ENCODE measurements at regions not wholly inside any gene's neighbourhood (a gene's known extent, or its start where the extent isn't known, plus 50 kb on each side); places are given as distances from the start of the nearest gene placed in this dataset.

DNA sequence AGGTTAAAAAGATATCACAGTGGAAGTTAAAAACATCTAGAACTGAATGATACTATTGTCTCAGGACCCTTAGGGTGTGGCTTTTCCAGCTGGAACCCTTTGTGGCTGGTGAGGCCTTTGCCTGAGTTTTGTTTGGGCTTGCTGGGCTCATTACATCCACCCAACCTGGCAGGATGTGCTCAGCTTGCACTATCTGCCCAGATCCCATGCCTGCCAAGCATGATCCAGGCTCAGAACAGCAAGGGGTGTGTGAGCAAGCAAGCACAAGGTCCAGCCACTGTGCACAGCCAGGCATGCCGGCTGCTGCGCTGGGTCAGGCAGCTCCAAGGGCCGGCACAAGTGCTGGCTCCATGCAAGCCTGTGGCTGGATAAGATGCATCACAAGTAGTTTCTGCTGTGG, 512.7 kb upstream of the CDIN1 start:
- no peak overlapping the region for H4K91ac ChIP-seq (ENCODE audit: insufficient read depth, low read depth, low read length)
- no peak overlapping the region for H3K23ac ChIP-seq (ENCODE audit: low read depth, low read length)
- no peaks in the 10 kb centered on the region for H3K4me1 ChIP-seq (ENCODE audit: control insufficient read depth, insufficient read depth, low read length)
- no peaks in the 10 kb centered on the region for H3K36me3 ChIP-seq (ENCODE audit: control insufficient read depth, insufficient read depth, low read length)
- H4K20me1 ChIP-seq (ENCODE audit: insufficient read depth, low read length), result no peaks in the 10 kb centered on the region
- no peak overlapping the region for H2AK5ac ChIP-seq (ENCODE audit: low read depth, low read length)
- no peak overlapping the region for H3K56ac ChIP-seq (ENCODE audit: extremely low read depth, insufficient read depth, low read length)
- H3K79me1 ChIP-seq (ENCODE audit: low read depth in 1 of 2, low read length in 2 of 2), result no peaks in the 10 kb centered on the region
- dilution Hi-C loops (cut with HindIII; ENCODE audit: low sequenced_read_pairs, unreplicated experiment), result no loop called here
- H3K9ac ChIP-seq (ENCODE audit: low read depth, low read length), result no peak overlapping the region
- H3K9me3 ChIP-seq (ENCODE audit: control insufficient read depth, insufficient read depth, low read length), result peaks cover 1% of the 10 kb centered on the region; the same call in 1 of the 2 replicates
- no peaks in the 10 kb centered on the region for H3K27me3 ChIP-seq (ENCODE audit: control insufficient read depth, insufficient read depth, low read length)
- in situ Hi-C loops (cut with MboI; ENCODE audit: low sequenced_read_pairs), result no loop called here
- WGBS, 2 experiments (ENCODE audit: extremely low coverage in 2 of 2, insufficient read length in 1 of 2), result 100% methylated on average over 1 of the region's 3 CpGs; no CpG with 5 or more reads in 1 of the 2 experiments
- no peak overlapping the region for H3K4me3 ChIP-seq (ENCODE audit: insufficient read depth, low read depth, low read length)
- no peak for ATAC-seq (ENCODE audit: low read depth)
- BruUV-seq (replicated peaks), result no TSS peak
- peak overlapping the region; percentile 1 for H2AFZ ChIP-seq (replicated peaks; ENCODE audit: low read length, poor library complexity)
- no peak overlapping the region for H3K4me2 ChIP-seq (ENCODE audit: low read depth, low read length)
- no peak overlapping the region for H4K8ac ChIP-seq (ENCODE audit: low read depth in 2 of 2, low read length in 2 of 2)
- TF ChIP-seq POLR2A (IDR thresholded peaks at IDR 0.05; ENCODE audit: low read depth, low read length) (no peak), RCOR1 (IDR thresholded peaks at IDR 0.05; ENCODE audit: insufficient replicate concordance, low read length) (no peak), MAZ (IDR thresholded peaks at IDR 0.05; ENCODE audit: borderline replicate concordance, low read depth, low read length) (no peak), CEBPB (IDR thresholded peaks at IDR 0.05; ENCODE audit: low read depth, low read length) (no peak), RFX5 (IDR thresholded peaks at IDR 0.05; ENCODE audit: low read depth, low read length) (no peak), BHLHE40 (IDR thresholded peaks at IDR 0.05; ENCODE audit: low read depth, low read length) (no peak), FOS (IDR thresholded peaks at IDR 0.05; ENCODE audit: low read depth, low read length) (no peak), SMC3 (IDR thresholded peaks at IDR 0.05; ENCODE audit: low read depth, low read length) (no peak), RAD21 (IDR thresholded peaks at IDR 0.05; ENCODE audit: low read length) (no peak)
- TF ChIP-seq, protein P1, sequence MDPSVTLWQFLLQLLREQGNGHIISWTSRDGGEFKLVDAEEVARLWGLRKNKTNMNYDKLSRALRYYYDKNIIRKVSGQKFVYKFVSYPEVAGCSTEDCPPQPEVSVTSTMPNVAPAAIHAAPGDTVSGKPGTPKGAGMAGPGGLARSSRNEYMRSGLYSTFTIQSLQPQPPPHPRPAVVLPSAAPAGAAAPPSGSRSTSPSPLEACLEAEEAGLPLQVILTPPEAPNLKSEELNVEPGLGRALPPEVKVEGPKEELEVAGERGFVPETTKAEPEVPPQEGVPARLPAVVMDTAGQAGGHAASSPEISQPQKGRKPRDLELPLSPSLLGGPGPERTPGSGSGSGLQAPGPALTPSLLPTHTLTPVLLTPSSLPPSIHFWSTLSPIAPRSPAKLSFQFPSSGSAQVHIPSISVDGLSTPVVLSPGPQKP (IDR thresholded peaks at IDR 0.05; ENCODE audit: borderline replicate concordance, low read depth, low read length), result no peak
- TF ChIP-seq, protein P2, sequence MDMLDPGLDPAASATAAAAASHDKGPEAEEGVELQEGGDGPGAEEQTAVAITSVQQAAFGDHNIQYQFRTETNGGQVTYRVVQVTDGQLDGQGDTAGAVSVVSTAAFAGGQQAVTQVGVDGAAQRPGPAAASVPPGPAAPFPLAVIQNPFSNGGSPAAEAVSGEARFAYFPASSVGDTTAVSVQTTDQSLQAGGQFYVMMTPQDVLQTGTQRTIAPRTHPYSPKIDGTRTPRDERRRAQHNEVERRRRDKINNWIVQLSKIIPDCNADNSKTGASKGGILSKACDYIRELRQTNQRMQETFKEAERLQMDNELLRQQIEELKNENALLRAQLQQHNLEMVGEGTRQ (IDR thresholded peaks at IDR 0.05; ENCODE audit: low read depth, low read length), result no peak
- ChIA-PET CTCF (no interaction called here), POLR2A (ENCODE audit: unreplicated experiment) (no interaction called here)
- no peak overlapping the region for H2BK5ac ChIP-seq (ENCODE audit: low read depth, low read length, poor library complexity, severe bottlenecking)
- H3K9me1 ChIP-seq (ENCODE audit: insufficient read depth, low read length), result no peaks in the 10 kb centered on the region
- no peak overlapping the region for H3K4ac ChIP-seq (ENCODE audit: low read depth, low read length)
- DNase-seq, result no peak
- H4K5ac ChIP-seq (ENCODE audit: low read depth, low read length), result no peak overlapping the region
- no peak overlapping the region for H2BK120ac ChIP-seq (ENCODE audit: low read depth, low read length)
- intact Hi-C loops (cut with micrococcal nuclease), result no loop called here
- no peak overlapping the region for H2BK20ac ChIP-seq (ENCODE audit: low read depth, low read length)
- no peak overlapping the region for H2AK9ac ChIP-seq (replicated peaks; ENCODE audit: low read depth, low read length, poor library complexity)
- H3K27ac ChIP-seq (ENCODE audit: insufficient read depth, low read length), result no peak overlapping the region
- no peak overlapping the region for H2BK15ac ChIP-seq (ENCODE audit: low read depth, low read length)
- no peak overlapping the region for H3K14ac ChIP-seq (replicated peaks; ENCODE audit: low read depth, low read length)
- no peak overlapping the region for H3K18ac ChIP-seq (ENCODE audit: low read depth, low read length)

All from IMR-90 (cell line).